GM12878 (cell line): ENCODE measurements at regions not wholly inside any gene's neighbourhood (a gene's known extent, or its start where the extent isn't known, plus 50 kb on each side); places are given as distances from the start of the nearest gene placed in this dataset.

Experiments used
- ATAC-seq: fragments of 200-7000 bp; cut with Tn5 transposase; 3 replicates; pipeline ENCODE4 v1.9.1; 2020; ENCODE audit warnings: mild to moderate bottlenecking, moderate library complexity
- BruUV-seq: library from RNA; stranded (reverse); fragments of 400-500 nt; replicated peaks from 2 replicates; lab custom pipeline; 2021; lab: Mats Ljungman, UMichigan
- CTCF ChIA-PET: fragments of 300-600 bp; sonication (Branson Sonifier 250); formaldehyde crosslinking; extraction: SDS; loops from one replicate; lab custom pipeline; 2021; ENCODE audit warnings: inconsistent platforms; lab: Yijun Ruan, JAX
- POLR2A ChIA-PET: fragments of 350-600 bp; formaldehyde crosslinking; extraction: SDS; loops from one replicate; lab custom pipeline; 2021; ENCODE audit warnings: inconsistent platforms; lab: Charles Lee
- RAD21 ChIA-PET: fragments of 300-600 bp; sonication (Branson Sonifier 250); formaldehyde crosslinking; loops from one replicate; lab custom pipeline; 2023; ENCODE audit warnings: antibody characterized with exemption; ENCODE audit not compliant: unreplicated experiment; lab: Charles Lee
- SMC1A ChIA-PET: fragments of 300-600 bp; sonication (Branson Sonifier 250); formaldehyde crosslinking; loops from one replicate; lab custom pipeline; 2023; ENCODE audit not compliant: unreplicated experiment, uncharacterized antibody; lab: Charles Lee
- DNase-seq: peaks from one replicate; pipeline ENCODE4 v3.0.0-alpha.2; 2011; ENCODE audit warnings: low read depth, low spot score
- FAIRE-seq: peaks from 3 replicates; lab custom pipeline; 2011; peaks lifted over from hg19 to GRCh38; lab: Jason Lieb, UNC
- H2AFZ ChIP-seq: 2 replicates; pipeline ENCODE4 v1.6.0; 2011; ENCODE audit warnings: low read depth, low read length, control low read depth; ENCODE audit not compliant: control insufficient read depth
- H3K27ac ChIP-seq: 2 replicates; pipeline ENCODE4 v1.5.1; 2011; ENCODE audit warnings: control low read depth; ENCODE audit not compliant: control insufficient read depth, insufficient read depth
- H3K27me3 ChIP-seq, 2 experiments: replicated peaks in 1 of 2; 2 replicates each; pipeline versions ENCODE4 v1.6.0 to v1.6.1; 2011; ENCODE audit warnings: low read length in 1 of 2; ENCODE audit not compliant: control insufficient read depth in 2 of 2, insufficient read depth in 2 of 2
- H3K36me3 ChIP-seq, 2 experiments: 2 replicates each; pipeline ENCODE4 v1.5.1; 2011; ENCODE audit warnings: low read length in 1 of 2; ENCODE audit not compliant: control insufficient read depth in 2 of 2, insufficient read depth in 2 of 2
- H3K4me1 ChIP-seq: 2 replicates; pipeline ENCODE4 v1.6.1; 2011; ENCODE audit warnings: mild to moderate bottlenecking, low read length, moderate library complexity, mixed read lengths; ENCODE audit not compliant: control insufficient read depth, insufficient read depth
- H3K4me2 ChIP-seq: 2 replicates; pipeline ENCODE4 v1.6.0; 2011; ENCODE audit warnings: control low read depth; ENCODE audit not compliant: control insufficient read depth, insufficient read depth
- H3K4me3 ChIP-seq: fragments of 200-600 bp; sonication (generic); 2 replicates; pipeline ENCODE4 v1.5.1; 2016
- H3K79me2 ChIP-seq: 2 replicates; pipeline ENCODE4 v1.6.0; 2011; ENCODE audit warnings: low read length; ENCODE audit not compliant: control insufficient read depth, insufficient read depth
- H3K9ac ChIP-seq: 2 replicates; pipeline ENCODE4 v1.8.0; 2011; ENCODE audit warnings: low read length, control low read depth, mixed read lengths; ENCODE audit not compliant: control insufficient read depth, insufficient read depth
- H3K9me3 ChIP-seq: replicated peaks from 3 replicates; pipeline ENCODE4 v1.5.1; 2011; ENCODE audit warnings: mild to moderate bottlenecking, low read length; ENCODE audit not compliant: control insufficient read depth, insufficient read depth
- H4K20me1 ChIP-seq: 2 replicates; pipeline ENCODE4 v1.6.0; 2011; ENCODE audit not compliant: control insufficient read depth, insufficient read depth
- CEBPB ChIP-seq, 2 experiments: fragments of 150-350 bp in 1 of 2; IDR thresholded peaks; 2 replicates each; pipeline ENCODE4 v1.6.1; 2012 to 2014; ENCODE audit warnings: low read depth in 2 of 2, low read length in 2 of 2, borderline replicate concordance in 1 of 2, inconsistent platforms in 1 of 2
- CHD1 ChIP-seq: IDR thresholded peaks from 2 replicates; pipeline ENCODE4 v1.6.1; 2012; ENCODE audit warnings: low read depth, low read length, improper control_type of control experiment
- CREM ChIP-seq: IDR thresholded peaks from 2 replicates; pipeline ENCODE4 v1.6.1; 2014; ENCODE audit warnings: antibody characterized with exemption, low read depth
- EED ChIP-seq: sonication (generic); IDR thresholded peaks from 2 replicates; pipeline ENCODE4 v1.6.1; 2016; ENCODE audit warnings: antibody characterized with exemption, low read depth
- FOXM1 ChIP-seq: IDR thresholded peaks from 2 replicates; pipeline ENCODE4 v1.6.1; 2012; ENCODE audit warnings: low read depth, mild to moderate bottlenecking, inconsistent platforms, low read length, moderate library complexity
- GABPA ChIP-seq: IDR thresholded peaks from 2 replicates; pipeline ENCODE4 v1.6.1; 2014; ENCODE audit warnings: antibody characterized with exemption, low read depth, mild to moderate bottlenecking, inconsistent platforms
- MTA3 ChIP-seq: IDR thresholded peaks from 2 replicates; pipeline ENCODE4 v1.6.1; 2012; ENCODE audit warnings: low read length, inconsistent platforms, borderline replicate concordance
- POLR2AphosphoS2 ChIP-seq: IDR thresholded peaks from 2 replicates; pipeline ENCODE4 v1.6.1; 2011; ENCODE audit warnings: low read depth, mild to moderate bottlenecking, low read length, improper control_type of control experiment, moderate library complexity
- POLR2AphosphoS5 ChIP-seq: IDR thresholded peaks from 2 replicates; pipeline ENCODE4 v1.6.1; 2011; ENCODE audit warnings: mild to moderate bottlenecking, low read length, inconsistent platforms
- SREBF2 ChIP-seq: IDR thresholded peaks from 2 replicates; pipeline ENCODE4 v1.6.1; 2012; ENCODE audit warnings: mild to moderate bottlenecking, low read length
- ZBTB33 ChIP-seq: fragments of 450-650 bp; IDR thresholded peaks from 2 replicates; pipeline ENCODE4 v1.6.1; 2017; ENCODE audit warnings: mild to moderate bottlenecking
- in situ Hi-C: fragments of 300-500 bp; cut with MboI; formaldehyde crosslinking; loops from 9 replicates; pipeline ENCODE4 v1.14.3; 2018; ENCODE audit warnings: mixed read lengths
- intact Hi-C: fragments of 100-400 bp; cut with micrococcal nuclease; formaldehyde crosslinking; loops from one replicate; pipeline ENCODE4 v1.14.2; 2022; ENCODE audit not compliant: unreplicated experiment
- TF ChIP-seq, protein P1 (sequence below): fragments of 450-650 bp; IDR thresholded peaks from 2 replicates; pipeline ENCODE4 v1.6.1; 2017; ENCODE audit warnings: mild to moderate bottlenecking, low read depth, inconsistent platforms; ENCODE audit not compliant: poor library complexity, severe bottlenecking
- TF ChIP-seq, protein P2 (sequence below): fragments of 450-650 bp; IDR thresholded peaks from 2 replicates; pipeline ENCODE4 v1.6.1; 2017; ENCODE audit warnings: mild to moderate bottlenecking, moderate library complexity

DNA sequence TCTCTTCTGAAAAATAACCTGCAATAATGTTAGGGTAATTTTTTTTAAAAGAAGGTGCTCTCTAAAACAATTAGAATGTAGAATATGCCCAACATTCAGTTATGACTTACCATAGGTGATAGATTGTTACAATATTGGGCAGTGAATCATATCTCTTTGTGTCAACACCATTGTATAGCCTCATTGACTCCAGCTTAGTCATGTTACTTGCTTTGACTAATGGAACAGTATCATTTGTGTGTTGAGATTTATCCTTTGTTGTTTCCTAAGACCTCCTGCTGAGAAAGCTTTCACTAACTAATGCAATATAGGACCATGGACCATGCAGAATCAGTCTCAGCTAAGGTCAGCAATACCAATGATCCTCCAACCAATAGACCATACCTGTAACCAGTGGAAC, 1106.4 kb downstream of the SI start:
- no TSS peak for BruUV-seq
- in situ Hi-C loops (no loop called here), intact Hi-C loops (no loop called here)
- no peaks in the 10 kb centered on the region for H3K79me2 ChIP-seq
- no peaks in the 10 kb centered on the region for H3K36me3 ChIP-seq
- RAD21 ChIA-PET, result interaction anchor here (1.6 kb wide), 1 partner anchor 186 kb away, joined by 6 read pairs; no protein-coding TSS in a partner anchor
- no peak overlapping the region for H3K4me2 ChIP-seq
- SMC1A ChIA-PET, result interaction anchor here (1.3 kb wide), 1 partner anchor 11 kb away, joined by 3 read pairs; no protein-coding TSS in a partner anchor
- TF ChIP-seq CHD1 (no peak), POLR2AphosphoS2 (no peak), EED (no peak), MTA3 (no peak), CEBPB (IDR thresholded peaks at IDR 0.05; ENCODE audit: borderline replicate concordance in 1 of 2, low read depth in 2 of 2, low read length in 2 of 2) (no peak), SREBF2 (no peak), POLR2AphosphoS5 (no peak), GABPA (no peak), CREM (no peak), FOXM1 (no peak), ZBTB33 (no peak)
- TF ChIP-seq, protein P1, sequence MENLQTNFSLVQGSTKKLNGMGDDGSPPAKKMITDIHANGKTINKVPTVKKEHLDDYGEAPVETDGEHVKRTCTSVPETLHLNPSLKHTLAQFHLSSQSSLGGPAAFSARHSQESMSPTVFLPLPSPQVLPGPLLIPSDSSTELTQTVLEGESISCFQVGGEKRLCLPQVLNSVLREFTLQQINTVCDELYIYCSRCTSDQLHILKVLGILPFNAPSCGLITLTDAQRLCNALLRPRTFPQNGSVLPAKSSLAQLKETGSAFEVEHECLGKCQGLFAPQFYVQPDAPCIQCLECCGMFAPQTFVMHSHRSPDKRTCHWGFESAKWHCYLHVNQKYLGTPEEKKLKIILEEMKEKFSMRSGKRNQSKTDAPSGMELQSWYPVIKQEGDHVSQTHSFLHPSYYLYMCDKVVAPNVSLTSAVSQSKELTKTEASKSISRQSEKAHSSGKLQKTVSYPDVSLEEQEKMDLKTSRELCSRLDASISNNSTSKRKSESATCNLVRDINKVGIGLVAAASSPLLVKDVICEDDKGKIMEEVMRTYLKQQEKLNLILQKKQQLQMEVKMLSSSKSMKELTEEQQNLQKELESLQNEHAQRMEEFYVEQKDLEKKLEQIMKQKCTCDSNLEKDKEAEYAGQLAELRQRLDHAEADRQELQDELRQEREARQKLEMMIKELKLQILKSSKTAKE, result no peak
- TF ChIP-seq, protein P2, sequence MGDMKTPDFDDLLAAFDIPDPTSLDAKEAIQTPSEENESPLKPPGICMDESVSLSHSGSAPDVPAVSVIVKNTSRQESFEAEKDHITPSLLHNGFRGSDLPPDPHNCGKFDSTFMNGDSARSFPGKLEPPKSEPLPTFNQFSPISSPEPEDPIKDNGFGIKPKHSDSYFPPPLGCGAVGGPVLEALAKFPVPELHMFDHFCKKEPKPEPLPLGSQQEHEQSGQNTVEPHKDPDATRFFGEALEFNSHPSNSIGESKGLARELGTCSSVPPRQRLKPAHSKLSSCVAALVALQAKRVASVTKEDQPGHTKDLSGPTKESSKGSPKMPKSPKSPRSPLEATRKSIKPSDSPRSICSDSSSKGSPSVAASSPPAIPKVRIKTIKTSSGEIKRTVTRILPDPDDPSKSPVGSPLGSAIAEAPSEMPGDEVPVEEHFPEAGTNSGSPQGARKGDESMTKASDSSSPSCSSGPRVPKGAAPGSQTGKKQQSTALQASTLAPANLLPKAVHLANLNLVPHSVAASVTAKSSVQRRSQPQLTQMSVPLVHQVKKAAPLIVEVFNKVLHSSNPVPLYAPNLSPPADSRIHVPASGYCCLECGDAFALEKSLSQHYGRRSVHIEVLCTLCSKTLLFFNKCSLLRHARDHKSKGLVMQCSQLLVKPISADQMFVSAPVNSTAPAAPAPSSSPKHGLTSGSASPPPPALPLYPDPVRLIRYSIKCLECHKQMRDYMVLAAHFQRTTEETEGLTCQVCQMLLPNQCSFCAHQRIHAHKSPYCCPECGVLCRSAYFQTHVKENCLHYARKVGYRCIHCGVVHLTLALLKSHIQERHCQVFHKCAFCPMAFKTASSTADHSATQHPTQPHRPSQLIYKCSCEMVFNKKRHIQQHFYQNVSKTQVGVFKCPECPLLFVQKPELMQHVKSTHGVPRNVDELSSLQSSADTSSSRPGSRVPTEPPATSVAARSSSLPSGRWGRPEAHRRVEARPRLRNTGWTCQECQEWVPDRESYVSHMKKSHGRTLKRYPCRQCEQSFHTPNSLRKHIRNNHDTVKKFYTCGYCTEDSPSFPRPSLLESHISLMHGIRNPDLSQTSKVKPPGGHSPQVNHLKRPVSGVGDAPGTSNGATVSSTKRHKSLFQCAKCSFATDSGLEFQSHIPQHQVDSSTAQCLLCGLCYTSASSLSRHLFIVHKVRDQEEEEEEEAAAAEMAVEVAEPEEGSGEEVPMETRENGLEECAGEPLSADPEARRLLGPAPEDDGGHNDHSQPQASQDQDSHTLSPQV, result no peak
- H3K27ac ChIP-seq, result no peak overlapping the region
- no peaks in the 10 kb centered on the region for H3K9me3 ChIP-seq
- ATAC-seq (no peak), FAIRE-seq (no peak), DNase-seq (no peak)
- no peak overlapping the region for H3K9ac ChIP-seq
- H3K4me3 ChIP-seq, result no peak overlapping the region
- no peaks in the 10 kb centered on the region for H3K4me1 ChIP-seq
- no peak overlapping the region for H2AFZ ChIP-seq
- no peaks in the 10 kb centered on the region for H4K20me1 ChIP-seq
- POLR2A ChIA-PET, result no interaction called here
- H3K27me3 ChIP-seq, result no peaks in the 10 kb centered on the region
- CTCF ChIA-PET, result no interaction called here
